CD4-positive, alpha-beta T cell (primary cell): ENCODE measurements at regions not wholly inside any gene's neighbourhood (a gene's known extent, or its start where the extent isn't known, plus 50 kb on each side); places are given as distances from the start of the nearest gene placed in this dataset.

Experiments used
- ATAC-seq: fragments of 200-7000 bp; cut with Tn5 transposase; one replicate; pipeline ENCODE4 v1.10.0; 2022; ENCODE audit warnings: mild to moderate bottlenecking; ENCODE audit not compliant: poor library complexity
- CTCF ChIA-PET: fragments of 350-600 bp; sonication (Branson Sonifier 250); formaldehyde crosslinking; loops from one replicate; lab custom pipeline; 2021; ENCODE audit warnings: antibody characterized with exemption, inconsistent platforms; lab: Charles Lee
- POLR2A ChIA-PET: fragments of 350-600 bp; sonication (Branson Sonifier 250); formaldehyde crosslinking; loops from one replicate; lab custom pipeline; 2021; ENCODE audit warnings: antibody characterized with exemption, inconsistent platforms; lab: Charles Lee
- DNase-seq, 14 experiments: peaks; one replicate each; pipeline ENCODE4 v3.0.0-alpha.2; 2013 to 2020; ENCODE audit warnings: mixed read lengths in 2 of 14
- H3K27ac ChIP-seq, 2 donors: one replicate each; pipeline versions ENCODE4 v1.5.1 to v1.7.0; 2013; ENCODE audit warnings: low read length in 2 of 2, low read depth in 1 of 2, mild to moderate bottlenecking in 1 of 2
- H3K27me3 ChIP-seq, 2 experiments: 1 replicate in 1 of 2; 2 replicates in 1 of 2; pipeline versions ENCODE4 v1.6.1 to v1.7.0; 2013; ENCODE audit warnings: low read length in 2 of 2, control low read depth in 1 of 2, mild to moderate bottlenecking in 1 of 2, moderate library complexity in 1 of 2; ENCODE audit not compliant: insufficient read depth in 2 of 2, control insufficient read depth in 1 of 2
- H3K36me3 ChIP-seq: one replicate; pipeline ENCODE4 v1.6.1; 2013; ENCODE audit warnings: low read length, control low read depth; ENCODE audit not compliant: insufficient read depth
- H3K4me1 ChIP-seq: one replicate; pipeline ENCODE4 v1.6.1; 2013; ENCODE audit warnings: low read length, control low read depth; ENCODE audit not compliant: insufficient read depth
- H3K4me3 ChIP-seq: one replicate; pipeline ENCODE4 v1.5.1; 2013; ENCODE audit warnings: mild to moderate bottlenecking, low read length, moderate library complexity
- H3K9me3 ChIP-seq, 2 experiments: 1 replicate in 1 of 2; 2 replicates in 1 of 2; pipeline versions ENCODE4 v1.6.1 to v1.7.0; 2013; ENCODE audit warnings: low read length in 2 of 2, mild to moderate bottlenecking in 2 of 2, control low read depth in 1 of 2, moderate library complexity in 1 of 2; ENCODE audit not compliant: control insufficient read depth in 1 of 2, insufficient read depth in 1 of 2
- H3K27ac Mint-ChIP-seq: one replicate; pipeline ENCODE4 v1.8.0; 2020; ENCODE audit warnings: mixed read lengths
- H3K27me3 Mint-ChIP-seq: one replicate; pipeline ENCODE4 v1.8.0; 2021; ENCODE audit warnings: mixed read lengths
- H3K36me3 Mint-ChIP-seq: one replicate; pipeline ENCODE4 v1.8.0; 2021; ENCODE audit warnings: low read depth, mixed read lengths
- H3K4me1 Mint-ChIP-seq: one replicate; pipeline ENCODE4 v1.8.0; 2021; ENCODE audit warnings: low read depth, mixed read lengths
- H3K4me3 Mint-ChIP-seq: one replicate; pipeline ENCODE4 v1.8.0; 2020; ENCODE audit warnings: mild to moderate bottlenecking, mixed read lengths
- H3K9me3 Mint-ChIP-seq: one replicate; pipeline ENCODE4 v1.8.0; 2020; ENCODE audit warnings: mixed read lengths
- CTCF ChIP-seq: fragments of 200-600 bp; IDR thresholded peaks from one replicate; pipeline ENCODE4 v1.8.0; 2022; ENCODE audit warnings: antibody characterized with exemption, mild to moderate bottlenecking
- intact Hi-C, 2 experiments: fragments of 100-400 bp; cut with DNase I in 1 of 2; cut with micrococcal nuclease in 1 of 2; formaldehyde crosslinking; loops; one replicate each; pipeline versions ENCODE4 v1.15.1 to v1.9.0; 2023 to 2025; cut with DNase I, micrococcal nuclease

- H3K27ac Mint-ChIP-seq, result no peak overlapping the region
- DNase-seq (no peak), ATAC-seq (no peak)
- no peaks in the 10 kb centered on the region for H3K36me3 ChIP-seq
- no peaks in the 10 kb centered on the region for H3K36me3 Mint-ChIP-seq
- no peak overlapping the region for H3K4me3 ChIP-seq
- no peaks in the 10 kb centered on the region for H3K27me3 Mint-ChIP-seq
- no peaks in the 10 kb centered on the region for H3K4me1 Mint-ChIP-seq
- no peak overlapping the region for H3K4me3 Mint-ChIP-seq
- intact Hi-C loops, result no loop called here
- H3K27ac ChIP-seq, result no peak overlapping the region
- POLR2A ChIA-PET, result no interaction called here
- no peaks in the 10 kb centered on the region for H3K9me3 ChIP-seq
- no peaks in the 10 kb centered on the region for H3K9me3 Mint-ChIP-seq
- H3K4me1 ChIP-seq, result no peaks in the 10 kb centered on the region
- CTCF ChIA-PET, result no interaction called here
- TF ChIP-seq CTCF, result no peak
- H3K27me3 ChIP-seq, result no peaks in the 10 kb centered on the region
These were observed 323.5 kb downstream of the LRRC70 start for GRCh38 chr5:62902126-62902525.

- no peak overlapping the region for H3K4me3 Mint-ChIP-seq
- no peaks in the 10 kb centered on the region for H3K4me1 ChIP-seq
- no peaks in the 10 kb centered on the region for H3K27me3 ChIP-seq
- H3K4me3 ChIP-seq, result no peak overlapping the region
- CTCF ChIA-PET, result no interaction called here
- no peak overlapping the region for H3K27ac ChIP-seq
- no peaks in the 10 kb centered on the region for H3K9me3 ChIP-seq
- no peak overlapping the region for H3K27ac Mint-ChIP-seq
- no peaks in the 10 kb centered on the region for H3K36me3 ChIP-seq
- intact Hi-C loops, result no loop called here
- H3K4me1 Mint-ChIP-seq, result no peaks in the 10 kb centered on the region
- H3K9me3 Mint-ChIP-seq, result no peaks in the 10 kb centered on the region
- DNase-seq (no peak), ATAC-seq (no peak)
- TF ChIP-seq CTCF, result no peak
- no peaks in the 10 kb centered on the region for H3K27me3 Mint-ChIP-seq
- H3K36me3 Mint-ChIP-seq, result no peaks in the 10 kb centered on the region
- POLR2A ChIA-PET, result no interaction called here
These were observed 322.4 kb downstream of the LRRC70 start for GRCh38 chr5:62900976-62901375.

- Mint-ChIP-seq H3K27ac (no peak overlapping the region), H3K4me3 (no peak overlapping the region), H3K27me3 (no peaks in the 10 kb centered on the region), H3K36me3 (no peaks in the 10 kb centered on the region), H3K4me1 (no peaks in the 10 kb centered on the region), H3K9me3 (peaks cover 2% of the 10 kb centered on the region)
- no peak for TF ChIP-seq CTCF
- no peak for ATAC-seq
- POLR2A ChIA-PET, result no interaction called here
- no peak overlapping the region for H3K27ac ChIP-seq
- intact Hi-C loops, result no loop called here
- CTCF ChIA-PET, result no interaction called here
- H3K4me1 ChIP-seq, result no peaks in the 10 kb centered on the region
- no peaks in the 10 kb centered on the region for H3K9me3 ChIP-seq
- no peak for DNase-seq
- no peak overlapping the region for H3K4me3 ChIP-seq
- H3K27me3 ChIP-seq, result no peaks in the 10 kb centered on the region
- no peaks in the 10 kb centered on the region for H3K36me3 ChIP-seq
These were observed 317.7 kb downstream of the LRRC70 start for GRCh38 chr5:62896121-62896893.
